ENCODE measurements at regions not wholly inside any gene's neighbourhood (a gene's known extent, or its start where the extent isn't known, plus 50 kb on each side); places are given as distances from the start of the nearest gene placed in this dataset.

DNA sequence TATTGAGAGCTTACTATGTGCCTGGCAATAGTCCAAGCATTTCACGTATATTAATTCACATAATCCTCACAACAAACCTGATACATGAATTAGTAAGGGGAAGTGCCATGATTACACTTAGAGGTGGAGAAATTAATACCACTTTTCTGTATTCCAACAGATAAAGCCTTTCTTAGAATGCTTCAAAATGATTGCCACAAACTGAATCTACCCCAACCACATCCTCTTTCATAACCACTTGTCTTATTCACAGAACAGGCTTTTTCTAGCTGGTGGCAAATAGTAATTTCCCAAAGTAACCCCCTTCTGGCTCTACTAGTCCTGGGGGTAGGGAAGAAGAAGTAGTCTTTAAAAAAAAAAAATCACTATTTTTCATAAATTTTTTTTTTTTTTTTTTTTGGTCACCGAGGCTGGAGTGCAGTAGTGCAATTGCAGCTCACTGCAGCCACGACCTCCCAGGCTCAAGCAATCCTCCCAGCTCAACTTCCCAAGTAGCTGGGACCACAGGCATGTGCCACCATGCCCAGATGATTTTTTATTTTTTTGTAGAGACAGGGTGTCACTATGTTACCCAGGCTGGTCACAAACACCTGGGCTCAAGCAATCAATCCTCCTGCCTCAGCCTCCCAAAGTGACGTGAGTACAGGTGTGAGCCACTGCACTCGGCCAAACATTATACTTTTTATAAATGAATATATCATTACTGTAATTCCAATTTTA is 59.0 kb upstream of the ARID2 start:
- DNase-seq (ENCODE audit: low spot score) = no peak

DNA sequence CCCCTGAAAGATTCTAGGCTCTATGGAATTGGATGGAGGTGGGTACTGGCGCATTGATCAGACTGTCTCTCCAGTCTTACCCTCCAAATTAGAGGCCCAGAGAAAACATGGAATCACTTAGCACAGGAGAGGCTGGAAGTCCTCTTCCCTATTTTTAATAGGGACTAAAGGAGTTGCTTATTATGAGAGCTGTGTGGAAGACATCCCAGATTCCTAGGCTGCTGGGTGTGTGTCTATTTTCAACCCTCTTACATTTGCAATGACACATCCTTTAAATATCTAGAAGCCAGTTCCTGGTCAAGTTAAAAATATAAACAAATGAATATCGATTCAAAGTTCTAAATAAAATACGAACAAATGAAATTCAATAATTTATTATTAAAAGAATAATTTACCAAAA is 58.3 kb upstream of the ARID2 start:
- DNase-seq (ENCODE audit: low spot score) = no peak

DNA sequence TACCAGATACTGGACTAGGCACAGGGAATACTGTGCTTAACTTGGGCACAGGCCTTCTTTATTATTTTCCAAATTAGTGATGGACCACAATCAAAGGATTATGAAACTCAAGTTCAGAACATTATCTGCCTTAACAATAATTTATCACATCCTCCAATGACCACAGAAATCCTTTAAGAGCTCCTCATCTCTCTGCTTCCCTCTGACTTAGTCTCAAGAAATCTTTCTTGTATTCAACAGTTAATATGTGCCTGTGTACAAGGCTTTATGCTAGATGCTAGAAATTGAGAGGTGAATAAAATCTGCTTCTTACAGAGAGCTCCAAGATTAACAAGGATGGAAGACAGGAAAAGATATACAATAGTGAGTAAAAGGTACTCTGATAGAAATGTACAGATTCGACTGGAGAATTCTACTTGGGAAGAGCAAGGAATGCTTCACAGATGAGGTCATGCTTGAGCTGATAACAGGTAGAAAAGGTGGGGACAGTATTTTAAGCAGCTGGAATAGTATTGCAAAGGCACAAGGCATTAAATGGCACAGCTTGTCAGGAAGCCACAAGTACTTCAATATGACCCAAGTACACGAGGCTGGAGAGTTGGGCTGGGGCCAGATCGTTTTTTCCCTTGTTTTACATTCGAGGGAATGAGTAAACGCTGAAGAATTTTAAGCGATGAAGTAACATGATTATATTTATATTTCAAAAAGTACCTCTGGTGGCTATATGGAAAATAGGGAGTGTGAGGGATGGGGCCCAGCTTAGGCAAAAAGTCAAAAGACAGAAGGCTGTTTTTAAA is 55.1 kb upstream of the ARID2 start:
- no peak for DNase-seq (ENCODE audit: low spot score)

DNA sequence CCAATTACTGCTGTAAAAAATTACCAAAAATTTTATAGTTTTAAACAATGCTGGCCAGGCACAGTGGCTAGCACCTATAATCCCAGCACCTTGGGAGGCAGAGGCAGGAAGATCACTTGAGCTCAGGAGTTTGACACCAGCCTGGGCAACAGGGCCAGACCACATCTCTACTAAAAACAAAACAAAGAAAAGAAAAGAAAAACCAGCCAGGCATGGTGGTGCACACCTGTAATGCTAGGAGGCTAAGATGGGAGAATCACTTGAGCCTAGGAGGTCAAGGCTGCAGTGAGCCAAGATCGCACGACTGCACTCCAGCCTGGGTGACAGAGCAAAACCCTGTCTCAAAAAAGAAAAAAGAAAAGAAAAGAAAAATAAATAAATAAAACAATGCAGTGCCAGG is 54.0 kb upstream of the ARID2 start:
- no peak for DNase-seq (ENCODE audit: low spot score)
